ES-I3 (cell line): ENCODE measurements at regions not wholly inside any gene's neighbourhood (a gene's known extent, or its start where the extent isn't known, plus 50 kb on each side); places are given as distances from the start of the nearest gene placed in this dataset.

ENCODE experiments used
- H3K36me3 ChIP-seq: 2 replicates; pipeline ENCODE4 v1.6.1; 2013; ENCODE audit warnings: mild to moderate bottlenecking, low read length, control low read depth, moderate library complexity; ENCODE audit not compliant: insufficient read depth
- H3K4me1 ChIP-seq: 2 replicates; pipeline ENCODE4 v1.6.1; 2013; ENCODE audit warnings: mild to moderate bottlenecking, control low read depth, low read length; ENCODE audit not compliant: insufficient read depth
- H3K9ac ChIP-seq: 2 replicates; pipeline ENCODE4 v1.6.1; 2013; ENCODE audit warnings: low read depth, mild to moderate bottlenecking, low read length, moderate library complexity
- H3K9me3 ChIP-seq: 2 replicates; pipeline ENCODE4 v1.6.1; 2013; ENCODE audit warnings: mild to moderate bottlenecking, low read length, moderate library complexity; ENCODE audit not compliant: control insufficient read depth, insufficient read depth

- H3K4me1 ChIP-seq: no peaks in the 10 kb centered on the region
- no peak overlapping the region for H3K9ac ChIP-seq
- no peaks in the 10 kb centered on the region for H3K36me3 ChIP-seq
- H3K9me3 ChIP-seq: no peaks in the 10 kb centered on the region
Measured at GRCh38 chr6:23306251-23306950, 737.0 kb downstream of the HDGFL1 start.

- H3K36me3 ChIP-seq: no peaks in the 10 kb centered on the region
- H3K9ac ChIP-seq: no peak overlapping the region
- H3K9me3 ChIP-seq: no peaks in the 10 kb centered on the region
- H3K4me1 ChIP-seq: no peaks in the 10 kb centered on the region
Measured at GRCh38 chr6:23307516-23307915, 738.1 kb downstream of the HDGFL1 start.

- Histone ChIP-seq H3K9ac (no peak overlapping the region), H3K4me1 (no peaks in the 10 kb centered on the region), H3K36me3 (no peaks in the 10 kb centered on the region), H3K9me3 (no peaks in the 10 kb centered on the region)
Measured at GRCh38 chr6:23308166-23308565, 738.8 kb downstream of the HDGFL1 start.

GRCh38 chr6:23311211-23311610 is 741.8 kb downstream of the HDGFL1 start:
- no peaks in the 10 kb centered on the region for H3K9me3 ChIP-seq

GRCh38 chr6:23316131-23316530 is 746.8 kb downstream of the HDGFL1 start:
- Histone ChIP-seq H3K9ac (no peak overlapping the region), H3K9me3 (no peaks in the 10 kb centered on the region), H3K36me3 (no peaks in the 10 kb centered on the region), H3K4me1 (no peaks in the 10 kb centered on the region)

More at GRCh38 chr6:23311211-23311610, 741.8 kb downstream of the HDGFL1 start:
- Histone ChIP-seq H3K36me3 (no peaks in the 10 kb centered on the region), H3K9ac (no peak overlapping the region), H3K4me1 (no peaks in the 10 kb centered on the region)

GRCh38 chr6:23316931-23317330 is 747.6 kb downstream of the HDGFL1 start:
- H3K36me3 ChIP-seq: no peaks in the 10 kb centered on the region
- no peak overlapping the region for H3K9ac ChIP-seq
- no peaks in the 10 kb centered on the region for H3K4me1 ChIP-seq
- H3K9me3 ChIP-seq: no peaks in the 10 kb centered on the region

- Histone ChIP-seq H3K9ac (no peak overlapping the region), H3K4me1 (no peaks in the 10 kb centered on the region), H3K9me3 (no peaks in the 10 kb centered on the region), H3K36me3 (no peaks in the 10 kb centered on the region)
Measured at GRCh38 chr6:23319582-23319981, 750.2 kb downstream of the HDGFL1 start.

- Histone ChIP-seq H3K9me3 (no peaks in the 10 kb centered on the region), H3K9ac (no peak overlapping the region), H3K4me1 (no peaks in the 10 kb centered on the region), H3K36me3 (no peaks in the 10 kb centered on the region)
Measured at GRCh38 chr6:23320471-23321015, 751.2 kb downstream of the HDGFL1 start.

GRCh38 chr6:23323897-23324296 is 754.5 kb downstream of the HDGFL1 start:
- Histone ChIP-seq H3K9ac (no peak overlapping the region), H3K4me1 (no peaks in the 10 kb centered on the region), H3K36me3 (no peaks in the 10 kb centered on the region), H3K9me3 (no peaks in the 10 kb centered on the region)

- Histone ChIP-seq H3K36me3 (no peaks in the 10 kb centered on the region), H3K4me1 (no peaks in the 10 kb centered on the region), H3K9me3 (no peaks in the 10 kb centered on the region), H3K9ac (no peak overlapping the region)
Measured at GRCh38 chr6:23325065-23325464, 755.7 kb downstream of the HDGFL1 start.

- Histone ChIP-seq H3K9ac (no peak overlapping the region), H3K36me3 (no peaks in the 10 kb centered on the region), H3K9me3 (no peaks in the 10 kb centered on the region), H3K4me1 (no peaks in the 10 kb centered on the region)
Measured at GRCh38 chr6:23327621-23328020, 758.3 kb downstream of the HDGFL1 start.

- no peaks in the 10 kb centered on the region for H3K4me1 ChIP-seq
- no peaks in the 10 kb centered on the region for H3K36me3 ChIP-seq
- no peaks in the 10 kb centered on the region for H3K9me3 ChIP-seq
Measured at GRCh38 chr6:23329086-23329485, 759.7 kb downstream of the HDGFL1 start.

GRCh38 chr6:23330632-23331031 is 761.3 kb downstream of the HDGFL1 start:
- no peaks in the 10 kb centered on the region for H3K9me3 ChIP-seq
- no peak overlapping the region for H3K9ac ChIP-seq
- H3K4me1 ChIP-seq: no peaks in the 10 kb centered on the region
- H3K36me3 ChIP-seq: no peaks in the 10 kb centered on the region

More at GRCh38 chr6:23329086-23329485, 759.7 kb downstream of the HDGFL1 start:
- no peak overlapping the region for H3K9ac ChIP-seq

GRCh38 chr6:23334360-23334759 is 765.0 kb downstream of the HDGFL1 start:
- no peaks in the 10 kb centered on the region; the same call in 1 of the 2 replicates for H3K36me3 ChIP-seq
- H3K9me3 ChIP-seq: no peaks in the 10 kb centered on the region

GRCh38 chr6:23335894-23336293 is 766.5 kb downstream of the HDGFL1 start:
- no peak overlapping the region for H3K9ac ChIP-seq
- H3K4me1 ChIP-seq: no peaks in the 10 kb centered on the region
- no peaks in the 10 kb centered on the region for H3K9me3 ChIP-seq
- H3K36me3 ChIP-seq: no peaks in the 10 kb centered on the region; the same call in 1 of the 2 replicates

More at GRCh38 chr6:23334360-23334759, 765.0 kb downstream of the HDGFL1 start:
- no peak overlapping the region for H3K9ac ChIP-seq
- no peaks in the 10 kb centered on the region for H3K4me1 ChIP-seq
